ENCODE measurements at regions not wholly inside any gene's neighbourhood (a gene's known extent, or its start where the extent isn't known, plus 50 kb on each side); places are given as distances from the start of the nearest gene placed in this dataset.

GRCh38 chr1:238672806-238673205, 713.6 kb upstream of the CHRM3 start:
- no peak for TF ChIP-seq CTCF (IDR thresholded peaks at IDR 0.05; ENCODE audit: insufficient read depth, low read length, poor library complexity, severe bottlenecking)
- TF ChIP-seq EZH2phosphoT487 (conservative IDR thresholded peaks at IDR 0.05; ENCODE audit: low read length), result no peak
